M059J (cell line): ENCODE measurements at regions not wholly inside any gene's neighbourhood (a gene's known extent, or its start where the extent isn't known, plus 50 kb on each side); places are given as distances from the start of the nearest gene placed in this dataset.

ENCODE experiments used
- DNase-seq: peaks from one replicate; pipeline ENCODE4 v3.0.0-alpha.2; 2012; ENCODE audit warnings: low read depth

GRCh38 chr4:157521906-157522305 is 301.4 kb downstream of the GRIA2 start:
- DNase-seq = no peak

- DNase-seq = peak; percentile 6
These were observed 294.2 kb downstream of the GRIA2 start for GRCh38 chr4:157514711-157515110.

- DNase-seq = no peak
These were observed 288.8 kb downstream of the GRIA2 start for GRCh38 chr4:157509341-157509740.

- DNase-seq = no peak
These were observed 282.1 kb downstream of the GRIA2 start for GRCh38 chr4:157502656-157503055.

GRCh38 chr4:157459785-157460184 is 239.3 kb downstream of the GRIA2 start:
- DNase-seq = no peak

GRCh38 chr4:157447195-157447594 is 226.7 kb downstream of the GRIA2 start:
- peak; percentile 3 for DNase-seq

- no peak for DNase-seq
These were observed 223.5 kb downstream of the GRIA2 start for GRCh38 chr4:157444014-157444413.

GRCh38 chr4:157443537-157443936 is 223.0 kb downstream of the GRIA2 start:
- DNase-seq = no peak

GRCh38 chr4:157425897-157426296 is 205.4 kb downstream of the GRIA2 start:
- no peak for DNase-seq

- no peak for DNase-seq
These were observed 203.0 kb downstream of the GRIA2 start for GRCh38 chr4:157423526-157424020.

- no peak for DNase-seq
These were observed 200.8 kb downstream of the GRIA2 start for GRCh38 chr4:157421365-157421764.
